ENCODE measurements at regions not wholly inside any gene's neighbourhood (a gene's known extent, or its start where the extent isn't known, plus 50 kb on each side); places are given as distances from the start of the nearest gene placed in this dataset.

DNA sequence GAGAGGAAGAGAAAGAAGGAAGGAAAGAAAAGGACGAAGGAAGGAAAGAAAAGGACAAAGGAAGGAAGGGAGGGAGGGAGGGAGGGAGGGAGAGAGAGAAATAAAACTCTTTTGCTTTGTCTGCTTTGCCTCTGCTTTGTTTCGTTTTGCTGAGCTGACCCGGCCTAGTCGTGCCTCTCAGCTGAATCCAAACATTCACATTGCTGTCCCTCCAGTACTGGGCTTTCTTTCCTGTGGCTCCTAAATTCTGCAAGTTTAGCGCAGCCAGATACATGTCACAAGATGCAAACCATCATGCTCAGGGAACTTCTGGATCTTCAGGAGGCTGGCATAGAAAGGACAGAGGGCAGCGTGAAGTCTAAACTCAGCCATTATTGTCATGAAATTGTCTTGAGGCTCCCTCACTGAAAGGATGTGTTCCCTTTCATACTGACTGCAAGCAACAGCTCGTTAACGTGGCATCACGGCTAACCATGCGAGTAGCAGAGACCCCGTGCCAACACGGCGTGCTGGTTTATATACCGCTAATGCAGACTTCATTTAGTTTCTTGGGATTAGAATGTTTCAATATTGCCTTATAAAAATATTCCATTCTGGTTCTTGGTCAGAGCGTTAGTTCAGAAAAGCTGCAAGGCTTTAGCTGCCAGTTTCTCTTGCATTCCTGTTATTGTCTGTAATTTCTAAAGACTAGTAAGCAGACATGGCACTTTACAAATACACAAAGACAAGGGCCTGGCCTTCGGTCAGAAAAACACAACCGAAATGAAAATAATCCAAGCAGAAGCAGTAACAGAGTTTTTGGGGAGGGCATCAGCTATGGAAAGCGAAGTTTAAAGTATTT is 94.2 kb downstream of the TMEM174 start:
- TF ChIP-seq, protein P1, sequence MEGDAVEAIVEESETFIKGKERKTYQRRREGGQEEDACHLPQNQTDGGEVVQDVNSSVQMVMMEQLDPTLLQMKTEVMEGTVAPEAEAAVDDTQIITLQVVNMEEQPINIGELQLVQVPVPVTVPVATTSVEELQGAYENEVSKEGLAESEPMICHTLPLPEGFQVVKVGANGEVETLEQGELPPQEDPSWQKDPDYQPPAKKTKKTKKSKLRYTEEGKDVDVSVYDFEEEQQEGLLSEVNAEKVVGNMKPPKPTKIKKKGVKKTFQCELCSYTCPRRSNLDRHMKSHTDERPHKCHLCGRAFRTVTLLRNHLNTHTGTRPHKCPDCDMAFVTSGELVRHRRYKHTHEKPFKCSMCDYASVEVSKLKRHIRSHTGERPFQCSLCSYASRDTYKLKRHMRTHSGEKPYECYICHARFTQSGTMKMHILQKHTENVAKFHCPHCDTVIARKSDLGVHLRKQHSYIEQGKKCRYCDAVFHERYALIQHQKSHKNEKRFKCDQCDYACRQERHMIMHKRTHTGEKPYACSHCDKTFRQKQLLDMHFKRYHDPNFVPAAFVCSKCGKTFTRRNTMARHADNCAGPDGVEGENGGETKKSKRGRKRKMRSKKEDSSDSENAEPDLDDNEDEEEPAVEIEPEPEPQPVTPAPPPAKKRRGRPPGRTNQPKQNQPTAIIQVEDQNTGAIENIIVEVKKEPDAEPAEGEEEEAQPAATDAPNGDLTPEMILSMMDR (conservative IDR thresholded peaks at IDR 0.05; ENCODE audit: low read length) = no peak
- peak; percentile 35 for DNase-seq (ENCODE audit: low read depth)
- H3K4me3 ChIP-seq (ENCODE audit: low read length) = peak overlapping the region; percentile 29

DNA sequence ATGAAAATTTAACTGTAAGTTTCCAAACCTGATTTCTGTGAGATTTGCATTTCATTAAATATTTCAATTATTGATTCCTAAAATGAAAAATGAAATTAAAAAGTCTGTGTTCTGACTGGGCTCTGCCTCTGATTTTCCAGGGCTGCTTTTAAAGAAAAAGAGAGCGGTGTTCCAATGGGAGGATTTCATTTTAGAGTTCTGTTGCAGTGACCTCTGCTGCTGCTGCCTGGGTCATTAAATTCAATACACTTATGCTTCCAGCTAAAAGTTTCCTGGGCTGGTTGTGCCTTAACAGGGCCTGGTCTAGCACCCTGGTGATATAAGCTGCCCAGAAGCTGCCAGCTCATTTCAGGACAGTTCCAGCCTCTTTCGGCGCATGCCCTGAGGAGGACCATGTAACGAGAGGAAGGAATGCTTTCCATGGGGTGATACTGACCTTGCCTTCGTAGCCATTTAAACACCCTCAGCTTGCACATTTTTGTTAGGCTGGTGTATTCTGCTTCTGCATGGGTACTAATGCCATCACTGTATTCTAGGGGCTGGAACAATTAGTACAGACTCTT is 93.3 kb downstream of the TMEM174 start:
- peak; percentile 43 for DNase-seq (ENCODE audit: low read depth)
- no peak overlapping the region for H3K4me3 ChIP-seq (ENCODE audit: low read length)

DNA sequence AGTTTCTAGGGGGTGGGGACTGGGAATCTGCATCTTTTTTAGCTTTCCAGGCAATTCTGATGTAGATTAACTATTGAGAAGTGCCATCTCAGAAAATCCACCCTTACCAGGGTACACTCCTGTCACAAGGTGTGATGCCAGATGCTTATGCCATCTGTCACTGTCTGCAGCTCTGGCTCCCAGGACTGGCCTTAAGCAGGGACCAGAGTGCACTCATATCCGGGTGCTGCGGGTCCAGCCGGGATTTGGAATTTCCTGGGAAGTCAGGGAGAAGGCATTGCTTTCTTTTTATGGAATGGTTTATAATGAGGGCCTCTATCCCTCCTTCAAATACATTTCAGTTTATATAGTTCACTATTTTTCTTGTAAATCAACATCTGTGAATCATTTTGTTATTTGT is 92.6 kb downstream of the TMEM174 start:
- no peak overlapping the region for H3K4me3 ChIP-seq (ENCODE audit: low read length)
- TF ChIP-seq, protein P1 (conservative IDR thresholded peaks at IDR 0.05; ENCODE audit: low read length) = no peak
- no peak for DNase-seq (ENCODE audit: low read depth)

More for the DNA sequence above, 93.3 kb downstream of the TMEM174 start:
- TF ChIP-seq, protein P1 (conservative IDR thresholded peaks at IDR 0.05; ENCODE audit: low read length) = no peak; the same call in 1 of the 2 replicates

DNA sequence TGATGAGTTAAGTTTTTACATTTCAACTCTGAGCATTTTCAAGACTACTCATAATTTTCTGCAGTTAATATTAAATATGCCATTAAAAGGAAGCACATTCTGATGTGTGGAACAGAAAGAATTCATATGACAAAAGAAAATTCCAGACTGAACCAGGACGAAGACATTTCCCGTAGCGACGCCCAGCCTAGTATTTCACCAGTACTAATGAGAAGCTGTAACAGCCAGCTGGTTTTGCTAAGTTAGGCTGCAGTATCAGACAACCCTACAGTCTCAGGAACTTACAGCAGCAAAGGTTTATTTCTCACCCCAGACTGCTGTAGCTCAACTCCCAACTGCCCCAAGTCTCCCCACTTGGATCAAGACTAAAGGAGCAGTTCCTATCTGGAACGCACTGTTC is 91.6 kb downstream of the TMEM174 start:
- TF ChIP-seq, protein P1 (conservative IDR thresholded peaks at IDR 0.05; ENCODE audit: low read length) = no peak
- DNase-seq (ENCODE audit: low read depth) = peak; percentile 67
- no peak overlapping the region for H3K4me3 ChIP-seq (ENCODE audit: low read length)

DNA sequence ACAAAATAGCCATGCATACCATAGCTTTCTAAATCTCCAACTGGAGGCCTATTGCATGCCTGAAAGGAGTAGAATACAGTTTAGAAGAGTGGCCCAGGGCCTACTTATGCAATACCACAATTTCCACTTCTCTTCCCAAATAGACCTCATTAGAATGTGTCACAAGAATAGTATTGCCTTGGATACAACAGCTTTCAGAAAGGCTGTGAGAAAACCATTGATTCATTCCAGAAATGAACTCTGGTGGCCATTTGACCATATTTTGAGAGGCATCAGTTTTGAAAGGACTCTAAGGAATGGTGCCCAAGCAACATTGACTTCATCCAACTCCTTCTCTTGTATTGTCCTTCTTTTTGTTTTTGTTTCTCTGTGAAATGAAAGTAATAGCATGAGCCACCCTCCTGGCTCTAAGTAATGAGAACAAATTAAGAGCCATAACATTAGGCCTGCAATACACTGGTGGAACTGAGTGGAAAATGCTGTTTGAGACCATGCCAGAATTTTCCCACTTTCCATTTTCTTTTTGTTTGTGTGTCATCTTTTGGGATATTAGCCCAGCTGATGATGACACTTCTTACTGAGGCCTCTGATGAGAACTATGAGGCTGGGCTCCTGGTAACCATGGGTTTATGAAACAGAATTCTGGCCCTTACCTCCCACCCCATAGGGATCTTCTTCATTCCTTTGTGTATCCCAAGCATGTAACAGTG is 90.2 kb downstream of the TMEM174 start:
- peak; percentile 90 for DNase-seq (ENCODE audit: low read depth)

DNA sequence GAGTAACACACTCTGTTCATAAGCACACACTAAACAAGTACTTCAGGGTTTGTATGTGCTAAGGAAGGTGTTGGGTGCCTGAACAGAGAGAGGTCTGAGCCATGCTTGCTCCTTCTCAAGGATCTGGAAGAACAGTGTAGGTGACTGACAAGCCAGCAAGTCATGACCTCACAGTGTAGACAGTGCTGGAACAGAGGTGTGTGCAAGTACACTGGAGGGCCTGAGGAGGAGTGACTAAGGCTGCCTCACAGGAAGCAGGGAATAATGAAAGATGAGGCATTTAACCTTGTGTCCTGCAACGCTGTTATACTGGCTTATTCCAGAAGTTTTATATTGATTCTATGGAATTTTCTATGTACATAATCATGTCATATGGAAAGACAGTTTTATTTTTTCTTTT is 83.9 kb downstream of the TMEM174 start:
- DNase-seq (ENCODE audit: low read depth) = no peak
- TF ChIP-seq, protein P1 (conservative IDR thresholded peaks at IDR 0.05; ENCODE audit: low read length) = no peak
- no peak overlapping the region for H3K4me3 ChIP-seq (ENCODE audit: low read length)

More for the DNA sequence above, 90.2 kb downstream of the TMEM174 start:
- no peak overlapping the region for H3K4me3 ChIP-seq (ENCODE audit: low read length)
- TF ChIP-seq, protein P1 (conservative IDR thresholded peaks at IDR 0.05; ENCODE audit: low read length) = no peak
